ENCODE measurements at regions not wholly inside any gene's neighbourhood (a gene's known extent, or its start where the extent isn't known, plus 50 kb on each side); places are given as distances from the start of the nearest gene placed in this dataset.

DNA sequence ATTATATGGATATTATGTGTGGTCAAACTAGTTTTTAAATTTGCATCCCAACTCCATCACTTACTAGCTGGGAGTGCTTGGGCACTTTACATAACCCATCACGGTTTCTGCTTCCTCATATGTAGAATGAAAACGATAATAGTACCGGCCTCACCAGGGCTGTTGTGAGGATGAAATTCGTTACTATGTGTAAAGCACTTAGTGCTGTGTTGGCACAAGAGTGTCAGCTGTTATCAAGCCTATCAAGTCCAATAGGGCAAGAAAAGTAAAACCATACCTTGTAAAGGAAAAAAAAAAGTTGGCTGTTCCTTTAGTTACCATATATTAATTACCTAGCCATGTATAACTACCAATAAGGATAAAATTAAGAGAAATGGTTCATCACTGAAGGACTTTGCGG is 65.4 kb downstream of the TET3 start:
- DNase-seq (no peak), ATAC-seq (ENCODE audit: low read depth in 2 of 2) (no peak)
- Mint-ChIP-seq H3K36me3 (peaks cover 24% of the 10 kb centered on the region), H3K27me3 (no peaks in the 10 kb centered on the region), H3K4me1 (peaks cover 21 to 48% (median 29%) of the 10 kb centered on the region in 4 donors), H3K4me3 (no peak overlapping the region), H3K9me3 (no peaks in the 10 kb centered on the region), H3K27ac (no peak overlapping the region)
- Histone ChIP-seq H3K36me3 (ENCODE audit: control insufficient read depth, insufficient read depth, low read length) (peaks cover 23% of the 10 kb centered on the region), H3K27ac (ENCODE audit: insufficient read depth, low read length, poor library complexity, severe bottlenecking) (no peak overlapping the region), H3K4me3 (ENCODE audit: low read depth, low read length) (no peak overlapping the region), H3K27me3 (ENCODE audit: control insufficient read depth, insufficient read depth, low read length) (no peaks in the 10 kb centered on the region), H3K9me3 (ENCODE audit: control insufficient read depth in 2 of 2, low read length in 2 of 2) (no peaks in the 10 kb centered on the region), H3K4me1 (ENCODE audit: control insufficient read depth, insufficient read depth, low read length, poor library complexity, severe bottlenecking) (peaks cover 13% of the 10 kb centered on the region)

GRCh38 chr2:74051504-74051903 is 66.8 kb downstream of the TET3 start:
- H3K4me1 Mint-ChIP-seq = peaks cover 21 to 45% (median 27%) of the 10 kb centered on the region in 4 donors
- H3K9me3 Mint-ChIP-seq = no peaks in the 10 kb centered on the region
- H3K27me3 ChIP-seq (ENCODE audit: control insufficient read depth, insufficient read depth, low read length) = no peaks in the 10 kb centered on the region
- DNase-seq = no peak
- H3K36me3 Mint-ChIP-seq = peaks cover 23% of the 10 kb centered on the region
- no peak for ATAC-seq (ENCODE audit: low read depth in 2 of 2)
- H3K4me3 Mint-ChIP-seq = no peak overlapping the region
- H3K27me3 Mint-ChIP-seq = no peaks in the 10 kb centered on the region
- H3K9me3 ChIP-seq (ENCODE audit: control insufficient read depth in 2 of 2, low read length in 2 of 2) = no peaks in the 10 kb centered on the region
- peaks cover 23% of the 10 kb centered on the region for H3K36me3 ChIP-seq (ENCODE audit: control insufficient read depth, insufficient read depth, low read length)
- peak overlapping the region; percentile 15 for H3K27ac ChIP-seq (ENCODE audit: insufficient read depth, low read length, poor library complexity, severe bottlenecking)
- H3K4me3 ChIP-seq (ENCODE audit: low read depth, low read length) = no peak overlapping the region
- H3K27ac Mint-ChIP-seq = peak overlapping the region in 2 of 3 donors; percentile 69 to 77
- H3K4me1 ChIP-seq (ENCODE audit: control insufficient read depth, insufficient read depth, low read length, poor library complexity, severe bottlenecking) = peaks cover 13% of the 10 kb centered on the region

- H3K4me1 Mint-ChIP-seq = peaks cover 26 to 45% (median 30%) of the 10 kb centered on the region in 4 donors
Observed at GRCh38 chr2:74052732-74053710, 68.3 kb downstream of the TET3 start.

DNA sequence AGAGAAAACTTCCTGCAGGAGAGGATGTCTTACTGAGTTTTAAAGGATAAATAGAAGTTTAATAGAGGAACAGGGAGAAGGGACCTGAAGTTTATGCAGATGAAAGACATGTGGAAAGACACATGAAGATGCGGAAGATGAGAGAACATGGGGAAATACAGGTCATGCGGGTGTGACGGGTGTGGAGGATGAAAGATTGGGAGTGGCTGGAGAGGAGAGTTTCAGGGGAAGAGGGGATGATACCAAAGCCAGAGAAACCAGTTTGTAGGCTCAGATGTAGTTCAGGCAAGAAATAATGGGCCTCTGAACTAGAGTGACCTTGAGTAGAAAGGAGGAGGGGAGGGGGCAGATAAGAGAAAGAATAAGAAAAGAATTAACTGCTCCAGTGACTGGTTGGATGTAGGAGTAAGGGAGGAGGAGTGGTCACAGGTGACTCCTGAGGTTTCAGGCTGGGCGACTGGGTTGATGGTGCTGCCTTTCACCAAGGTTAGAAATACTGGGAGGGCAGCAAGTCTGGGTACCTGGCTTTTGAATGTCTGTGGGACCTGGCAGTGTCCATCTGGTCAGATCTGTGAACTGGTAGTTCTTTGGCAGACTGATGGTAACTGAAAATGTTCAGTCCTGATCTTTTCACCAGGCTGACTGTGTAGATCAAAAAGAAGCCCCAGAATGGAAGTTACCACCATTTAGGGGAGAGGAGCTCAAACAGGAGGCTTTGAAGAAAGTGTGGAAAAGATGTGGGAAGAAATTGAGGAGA is 69.4 kb downstream of the TET3 start:
- no peak overlapping the region for H3K27ac ChIP-seq (ENCODE audit: insufficient read depth, low read length, poor library complexity, severe bottlenecking)
- H3K4me1 ChIP-seq (ENCODE audit: control insufficient read depth, insufficient read depth, low read length, poor library complexity, severe bottlenecking) = peaks cover 13% of the 10 kb centered on the region
- Mint-ChIP-seq H3K27me3 (no peaks in the 10 kb centered on the region), H3K4me3 (peak overlapping the region in 2 of 4 donors; percentile 18 to 61), H3K9me3 (no peaks in the 10 kb centered on the region), H3K27ac (peak overlapping the region; percentile 59 to 78 (median 72)), H3K36me3 (peaks cover 12% of the 10 kb centered on the region), H3K4me1 (peaks cover 21 to 42% (median 31%) of the 10 kb centered on the region in 4 donors)
- no peaks in the 10 kb centered on the region for H3K9me3 ChIP-seq (ENCODE audit: control insufficient read depth in 2 of 2, low read length in 2 of 2)
- no peaks in the 10 kb centered on the region for H3K27me3 ChIP-seq (ENCODE audit: control insufficient read depth, insufficient read depth, low read length)
- ATAC-seq (ENCODE audit: low read depth in 2 of 2) (no peak), DNase-seq (no peak)
- H3K4me3 ChIP-seq (ENCODE audit: low read depth, low read length) = no peak overlapping the region
- peaks cover 2% of the 10 kb centered on the region for H3K36me3 ChIP-seq (ENCODE audit: control insufficient read depth, insufficient read depth, low read length)

More at GRCh38 chr2:74052732-74053710, 68.3 kb downstream of the TET3 start:
- peak; percentile 84 to 86 for ATAC-seq (ENCODE audit: low read depth in 2 of 2)
- no peaks in the 10 kb centered on the region for H3K27me3 ChIP-seq (ENCODE audit: control insufficient read depth, insufficient read depth, low read length)
- peak in 2 of 3 donors; percentile 29 to 53 for DNase-seq
- H3K9me3 ChIP-seq (ENCODE audit: control insufficient read depth in 2 of 2, low read length in 2 of 2) = no peaks in the 10 kb centered on the region
- Mint-ChIP-seq H3K9me3 (no peaks in the 10 kb centered on the region), H3K27me3 (no peaks in the 10 kb centered on the region), H3K27ac (peak overlapping the region; percentile 59 to 78 (median 72)), H3K4me3 (peak overlapping the region in 3 of 4 donors; percentile 23 to 42 (median 28)), H3K36me3 (peaks cover 22% of the 10 kb centered on the region)
- peaks cover 13% of the 10 kb centered on the region for H3K4me1 ChIP-seq (ENCODE audit: control insufficient read depth, insufficient read depth, low read length, poor library complexity, severe bottlenecking)
- H3K27ac ChIP-seq (ENCODE audit: insufficient read depth, low read length, poor library complexity, severe bottlenecking) = no peak overlapping the region
- peaks cover 9% of the 10 kb centered on the region for H3K36me3 ChIP-seq (ENCODE audit: control insufficient read depth, insufficient read depth, low read length)
- peak overlapping the region; percentile 68 for H3K4me3 ChIP-seq (ENCODE audit: low read depth, low read length)

GRCh38 chr2:74059137-74059775 is 74.5 kb downstream of the TET3 start:
- H3K27ac Mint-ChIP-seq = no peak overlapping the region
- no peak for ATAC-seq (ENCODE audit: low read depth in 2 of 2)
- Histone ChIP-seq H3K9me3 (ENCODE audit: control insufficient read depth in 2 of 2, low read length in 2 of 2) (no peaks in the 10 kb centered on the region), H3K27ac (ENCODE audit: insufficient read depth, low read length, poor library complexity, severe bottlenecking) (no peak overlapping the region), H3K4me1 (ENCODE audit: control insufficient read depth, insufficient read depth, low read length, poor library complexity, severe bottlenecking) (no peaks in the 10 kb centered on the region), H3K27me3 (ENCODE audit: control insufficient read depth, insufficient read depth, low read length) (no peaks in the 10 kb centered on the region), H3K4me3 (ENCODE audit: low read depth, low read length) (no peak overlapping the region), H3K36me3 (ENCODE audit: control insufficient read depth, insufficient read depth, low read length) (no peaks in the 10 kb centered on the region)
- DNase-seq = no peak
- H3K9me3 Mint-ChIP-seq = peaks cover 0 to 1% (median 0%) of the 10 kb centered on the region in 7 donors
- peaks cover 18% of the 10 kb centered on the region for H3K36me3 Mint-ChIP-seq
- H3K27me3 Mint-ChIP-seq = no peaks in the 10 kb centered on the region
- no peak overlapping the region for H3K4me3 Mint-ChIP-seq
- peaks cover 15 to 21% (median 16%) of the 10 kb centered on the region in 4 donors for H3K4me1 Mint-ChIP-seq

DNA sequence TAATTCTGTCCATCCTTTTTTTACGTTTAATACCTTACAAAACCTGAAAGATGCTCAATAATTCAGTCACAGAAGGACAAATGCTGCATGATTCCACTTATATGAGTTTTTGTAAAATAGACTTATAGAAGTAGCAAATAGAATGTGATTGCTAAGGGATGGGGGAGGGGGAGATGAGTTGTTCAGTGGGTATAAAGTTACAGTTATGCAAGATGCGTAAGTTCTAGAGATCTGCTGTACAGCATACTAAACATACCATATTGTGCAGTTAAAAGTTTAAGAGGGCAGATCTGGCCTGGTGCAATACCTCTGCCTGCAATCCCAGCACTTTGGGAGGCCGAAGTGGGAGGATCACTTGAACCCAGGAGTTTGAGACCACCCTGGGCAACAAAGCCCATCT is 78.8 kb downstream of the TET3 start:
- no peaks in the 10 kb centered on the region for H3K27me3 Mint-ChIP-seq
- Histone ChIP-seq H3K36me3 (ENCODE audit: control insufficient read depth, insufficient read depth, low read length) (no peaks in the 10 kb centered on the region), H3K9me3 (ENCODE audit: control insufficient read depth in 2 of 2, low read length in 2 of 2) (no peaks in the 10 kb centered on the region), H3K27ac (ENCODE audit: insufficient read depth, low read length, poor library complexity, severe bottlenecking) (no peak overlapping the region), H3K4me3 (ENCODE audit: low read depth, low read length) (no peak overlapping the region), H3K4me1 (ENCODE audit: control insufficient read depth, insufficient read depth, low read length, poor library complexity, severe bottlenecking) (no peaks in the 10 kb centered on the region), H3K27me3 (ENCODE audit: control insufficient read depth, insufficient read depth, low read length) (no peaks in the 10 kb centered on the region)
- peaks cover 22 to 31% (median 24%) of the 10 kb centered on the region in 4 donors for H3K4me1 Mint-ChIP-seq
- H3K36me3 Mint-ChIP-seq = peaks cover 16% of the 10 kb centered on the region
- H3K4me3 Mint-ChIP-seq = no peak overlapping the region
- H3K27ac Mint-ChIP-seq = no peak overlapping the region
- H3K9me3 Mint-ChIP-seq = peaks cover 0 to 1% (median 0%) of the 10 kb centered on the region in 7 donors
- no peak for DNase-seq
- no peak for ATAC-seq (ENCODE audit: low read depth in 2 of 2)

DNA sequence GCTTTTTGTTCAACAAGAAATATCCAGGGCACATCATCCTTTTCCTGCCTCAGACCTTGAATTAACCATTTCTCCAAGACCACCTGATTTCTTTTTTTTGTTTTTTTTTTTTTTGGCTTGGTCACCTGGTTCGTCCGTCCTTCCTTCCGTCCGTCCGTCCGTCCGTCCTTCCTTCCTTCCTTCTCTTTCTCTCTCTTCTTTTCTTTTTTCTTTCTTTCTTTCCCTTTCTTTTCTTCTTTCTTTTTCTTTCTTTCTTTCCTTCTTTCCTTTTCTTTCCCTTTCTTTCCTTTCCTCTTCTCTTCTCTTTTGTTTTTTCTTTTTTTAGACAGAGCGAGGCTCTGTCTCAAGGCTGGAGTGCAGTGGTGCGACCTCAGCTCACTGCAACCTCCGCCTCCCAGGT is 80.7 kb downstream of the TET3 start:
- Histone ChIP-seq H3K4me3 (ENCODE audit: low read depth, low read length) (no peak overlapping the region), H3K27me3 (ENCODE audit: control insufficient read depth, insufficient read depth, low read length) (no peaks in the 10 kb centered on the region), H3K27ac (ENCODE audit: insufficient read depth, low read length, poor library complexity, severe bottlenecking) (no peak overlapping the region), H3K4me1 (ENCODE audit: control insufficient read depth, insufficient read depth, low read length, poor library complexity, severe bottlenecking) (no peaks in the 10 kb centered on the region), H3K9me3 (ENCODE audit: control insufficient read depth in 2 of 2, low read length in 2 of 2) (no peaks in the 10 kb centered on the region), H3K36me3 (ENCODE audit: control insufficient read depth, insufficient read depth, low read length) (peaks cover 2% of the 10 kb centered on the region)
- Mint-ChIP-seq H3K36me3 (peaks cover 16% of the 10 kb centered on the region), H3K27ac (peak overlapping the region in 2 of 3 donors; percentile 59 to 61), H3K4me1 (peaks cover 21 to 31% (median 23%) of the 10 kb centered on the region in 4 donors), H3K4me3 (no peak overlapping the region), H3K27me3 (no peaks in the 10 kb centered on the region), H3K9me3 (peaks cover 0 to 1% (median 0%) of the 10 kb centered on the region in 7 donors)
- ATAC-seq (ENCODE audit: low read depth in 2 of 2) (no peak), DNase-seq (no peak)

Measured in CD4-positive, CD25-positive, alpha-beta regulatory T cell (primary cell).